HG03354 (cell line): ENCODE measurements at regions not wholly inside any gene's neighbourhood (a gene's known extent, or its start where the extent isn't known, plus 50 kb on each side); places are given as distances from the start of the nearest gene placed in this dataset.

Source experiments
- ATAC-seq: cut with Tn5 transposase; IDR thresholded peaks from one replicate; pipeline ENCODE4 v1.9.1; 2021; ENCODE audit warnings: mild to moderate bottlenecking; ENCODE audit not compliant: unreplicated experiment, poor library complexity, severe bottlenecking

- ATAC-seq = no peak
These were observed 106.1 kb downstream of the CEBPB start for GRCh38 chr20:50296450-50297375.

GRCh38 chr20:50297498-50298376 lies 107.1 kb downstream of the CEBPB start:
- ATAC-seq = no peak

GRCh38 chr20:50298554-50299324 lies 108.1 kb downstream of the CEBPB start:
- ATAC-seq = no peak

GRCh38 chr20:50299325-50299629 lies 108.6 kb downstream of the CEBPB start:
- no peak for ATAC-seq

GRCh38 chr20:50301165-50301564 lies 110.5 kb downstream of the CEBPB start:
- ATAC-seq = no peak

- no peak for ATAC-seq
These were observed 111.1 kb downstream of the CEBPB start for GRCh38 chr20:50301712-50302111.

GRCh38 chr20:50302341-50303057 lies 111.9 kb downstream of the CEBPB start:
- no peak for ATAC-seq

GRCh38 chr20:50303573-50304500 lies 113.2 kb downstream of the CEBPB start:
- ATAC-seq = no peak

GRCh38 chr20:50304501-50304856 lies 113.8 kb downstream of the CEBPB start:
- no peak for ATAC-seq

GRCh38 chr20:50304923-50305635 lies 114.4 kb downstream of the CEBPB start:
- ATAC-seq = no peak

- ATAC-seq = no peak
These were observed 115.2 kb downstream of the CEBPB start for GRCh38 chr20:50305636-50306477.

GRCh38 chr20:50306478-50307423 lies 116.1 kb downstream of the CEBPB start:
- ATAC-seq = no peak

- ATAC-seq = no peak
These were observed 117.5 kb downstream of the CEBPB start for GRCh38 chr20:50308166-50308512.

- ATAC-seq = no peak
These were observed 118.1 kb downstream of the CEBPB start for GRCh38 chr20:50308513-50309279.

- no peak for ATAC-seq
These were observed 118.7 kb downstream of the CEBPB start for GRCh38 chr20:50309280-50309763.
